Stimulated activated naive CD8-positive, alpha-beta T cell treated with anti-CD3 and anti-CD28 coated beads, Interleukin-15, Interleukin-2, amounts not matched to agents 100 U/mL and 50 U/mL, for 24 hours (primary cell): ENCODE measurements at regions not wholly inside any gene's neighbourhood (a gene's known extent, or its start where the extent isn't known, plus 50 kb on each side); places are given as distances from the start of the nearest gene placed in this dataset.

ENCODE experiments used
- ATAC-seq: fragments of 150-1000 bp; cut with Tn5 transposase; one replicate; pipeline ENCODE4 v1.10.0; 2021
- DNase-seq: peaks from one replicate; pipeline ENCODE4 v3.0.0; 2021

DNA sequence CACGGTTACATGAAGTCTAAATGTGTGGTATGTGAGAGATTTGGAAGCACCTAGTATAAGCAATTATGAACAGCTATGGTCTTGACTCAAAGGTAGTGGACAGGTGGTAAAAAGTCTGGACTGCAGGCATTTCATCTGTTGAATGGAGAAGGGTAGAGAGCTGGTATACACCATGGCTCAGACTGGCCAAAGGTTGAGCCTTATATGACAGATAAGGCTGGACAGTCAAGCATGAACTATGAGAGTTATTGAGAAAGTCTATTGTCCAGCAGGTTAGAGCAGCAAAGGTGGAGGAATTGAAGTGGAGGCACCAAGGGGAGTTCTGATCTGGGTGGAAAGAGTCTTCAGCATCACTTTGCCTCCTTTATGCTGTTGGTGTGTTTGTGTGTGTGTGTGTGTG is 346.7 kb upstream of the SLC14A2 start:
- ATAC-seq (no peak), DNase-seq (no peak)

DNA sequence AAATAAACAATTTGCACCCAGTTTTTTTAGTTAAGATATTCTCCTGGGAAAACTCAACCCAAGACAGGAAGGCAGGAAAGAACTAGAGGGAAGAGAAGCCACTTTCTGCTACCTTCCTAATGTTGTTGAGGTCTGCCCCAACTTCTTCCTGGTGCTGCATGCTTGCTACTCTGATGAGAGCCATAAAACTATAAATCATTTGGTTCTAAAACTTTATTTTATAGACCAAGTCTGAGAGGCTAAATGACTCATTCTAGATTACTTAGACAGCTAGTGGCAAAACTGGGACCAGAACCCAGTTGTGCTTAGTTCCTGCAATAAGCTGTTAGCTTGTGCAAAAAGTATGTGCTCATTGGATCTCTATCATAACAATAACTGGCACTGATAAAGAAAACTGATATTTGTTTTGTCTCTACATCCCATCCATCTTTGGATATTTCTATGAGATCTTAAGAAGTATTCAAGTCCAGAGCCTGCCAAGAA is 344.9 kb upstream of the SLC14A2 start:
- DNase-seq (no peak), ATAC-seq (no peak)

DNA sequence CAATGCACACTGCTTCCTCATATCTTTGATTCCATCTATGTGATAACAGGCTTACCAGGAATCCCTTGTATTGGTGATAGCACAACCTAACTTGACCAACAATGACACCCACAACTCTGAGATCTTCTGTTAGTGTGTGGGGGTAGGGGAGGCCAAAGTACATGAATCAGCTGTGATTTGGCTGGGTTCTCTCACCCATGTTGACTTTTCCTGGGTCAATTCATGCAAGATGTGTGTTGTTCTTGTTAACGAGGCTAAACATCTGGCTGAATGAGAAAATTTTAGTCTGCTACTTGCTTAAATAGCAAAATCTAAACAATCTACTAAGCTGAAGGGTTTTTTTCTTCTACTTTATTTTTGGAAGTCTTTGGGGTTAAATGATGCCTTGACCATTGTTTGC is 341.2 kb upstream of the SLC14A2 start:
- DNase-seq, result no peak
- no peak for ATAC-seq

DNA sequence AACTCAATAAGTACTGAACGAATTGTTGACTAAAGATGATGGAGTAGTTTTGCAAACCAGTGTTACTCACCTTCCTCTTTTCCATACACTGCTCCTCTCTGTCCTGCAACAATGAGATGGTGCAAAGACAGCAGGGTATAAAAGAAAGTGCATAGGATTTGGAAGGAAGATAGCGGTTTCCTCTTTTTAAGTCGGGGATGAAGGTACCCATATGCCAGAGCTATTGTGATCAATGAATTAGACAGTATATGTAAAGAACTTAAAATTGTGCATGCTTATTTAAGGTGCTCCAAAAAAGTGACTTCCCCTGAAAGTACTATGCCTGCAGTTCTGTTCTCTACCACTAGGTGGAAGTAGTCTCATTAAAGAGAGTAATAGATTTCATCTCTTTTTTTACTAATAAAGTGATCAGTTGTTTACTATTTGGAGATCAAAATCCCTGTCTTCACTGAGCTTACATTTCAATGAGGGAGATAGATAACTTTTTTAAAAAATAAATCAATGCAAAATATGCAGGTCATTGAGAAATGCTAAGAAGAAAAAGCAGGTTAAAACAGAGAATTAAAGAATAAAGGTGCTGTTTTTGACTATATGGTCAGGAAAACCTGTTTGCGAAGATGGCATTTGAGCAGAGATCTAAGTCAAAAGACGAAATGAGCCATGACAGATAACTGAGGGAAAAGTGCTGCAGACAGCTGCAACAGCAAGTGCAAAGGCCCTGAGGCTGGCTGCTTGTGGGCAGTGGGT is 339.7 kb upstream of the SLC14A2 start:
- ATAC-seq (no peak), DNase-seq (no peak)

DNA sequence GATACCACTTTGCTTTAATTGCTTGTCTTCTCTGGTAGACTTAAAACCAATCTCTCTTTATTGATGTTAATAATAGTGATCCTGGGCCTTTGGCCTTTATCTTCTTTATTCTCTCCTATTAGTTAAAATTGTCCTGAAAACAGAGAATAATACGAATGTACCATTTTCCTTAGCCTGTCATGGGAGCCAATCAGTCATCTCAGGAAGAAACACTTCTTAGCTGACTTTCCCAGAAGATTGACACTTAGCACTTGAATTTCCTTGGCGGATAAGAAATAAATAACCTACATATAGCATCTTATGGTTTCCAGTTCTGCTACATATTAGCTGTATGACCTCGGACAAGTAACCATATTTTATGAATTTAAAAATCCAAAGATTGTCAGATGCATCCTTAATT is 338.4 kb upstream of the SLC14A2 start:
- DNase-seq (no peak), ATAC-seq (no peak)

DNA sequence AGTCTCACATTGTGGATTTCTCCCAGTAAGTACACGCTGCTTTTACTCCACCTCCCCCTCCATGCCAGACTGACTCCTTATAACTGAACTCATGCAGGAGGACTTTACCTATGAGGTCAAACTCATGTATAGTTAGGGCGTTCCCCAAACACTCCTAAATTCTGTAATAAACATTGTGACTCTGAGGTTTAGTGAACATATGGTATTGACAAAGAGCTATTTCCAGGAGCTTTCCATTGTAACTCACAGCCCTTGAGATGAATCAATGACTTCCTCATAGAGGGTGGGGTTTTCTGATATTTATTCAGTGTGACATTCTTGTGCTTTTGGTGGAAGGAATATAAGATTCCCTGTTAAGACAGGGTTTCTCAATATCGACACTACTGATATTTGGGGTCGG is 337.4 kb upstream of the SLC14A2 start:
- no peak for ATAC-seq
- no peak for DNase-seq

DNA sequence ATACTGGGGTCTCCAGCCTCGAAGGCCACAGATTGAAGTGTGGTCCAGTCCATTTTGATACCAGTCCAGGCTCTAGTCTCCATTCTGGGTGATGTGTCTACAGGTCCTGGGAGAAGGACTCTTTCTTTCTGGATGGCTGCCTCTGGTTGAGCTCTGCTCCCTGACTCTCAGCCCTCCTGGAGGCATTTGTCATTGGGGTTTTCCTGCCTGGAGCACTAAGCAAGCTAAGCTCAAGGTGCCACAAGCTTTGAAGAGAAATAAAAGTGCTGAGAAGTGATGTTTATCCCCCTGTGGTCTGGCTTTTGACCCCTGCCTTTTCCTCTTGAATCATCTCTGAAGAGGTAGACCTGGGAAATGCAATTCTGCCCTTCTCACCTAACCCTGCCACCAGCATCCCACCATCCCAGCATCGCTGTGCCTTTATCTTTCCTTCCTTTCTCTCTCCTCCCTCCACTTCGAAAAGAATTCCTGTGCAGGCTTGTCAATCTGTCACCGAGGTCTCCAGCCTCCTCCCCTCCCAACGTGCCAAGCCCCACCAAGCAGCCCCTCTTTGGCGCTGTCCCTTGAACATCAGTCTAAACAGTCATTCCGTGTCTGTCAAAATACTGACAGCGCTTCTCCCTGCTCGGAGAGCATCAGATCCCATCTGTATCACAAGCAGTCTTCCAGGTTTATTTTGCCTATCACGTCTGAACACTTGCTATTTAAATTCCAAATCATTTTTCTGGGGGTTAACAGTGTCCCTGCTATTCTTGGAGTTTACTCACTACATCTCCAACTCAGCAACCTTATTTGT is 334.6 kb upstream of the SLC14A2 start:
- DNase-seq, result no peak
- no peak for ATAC-seq

DNA sequence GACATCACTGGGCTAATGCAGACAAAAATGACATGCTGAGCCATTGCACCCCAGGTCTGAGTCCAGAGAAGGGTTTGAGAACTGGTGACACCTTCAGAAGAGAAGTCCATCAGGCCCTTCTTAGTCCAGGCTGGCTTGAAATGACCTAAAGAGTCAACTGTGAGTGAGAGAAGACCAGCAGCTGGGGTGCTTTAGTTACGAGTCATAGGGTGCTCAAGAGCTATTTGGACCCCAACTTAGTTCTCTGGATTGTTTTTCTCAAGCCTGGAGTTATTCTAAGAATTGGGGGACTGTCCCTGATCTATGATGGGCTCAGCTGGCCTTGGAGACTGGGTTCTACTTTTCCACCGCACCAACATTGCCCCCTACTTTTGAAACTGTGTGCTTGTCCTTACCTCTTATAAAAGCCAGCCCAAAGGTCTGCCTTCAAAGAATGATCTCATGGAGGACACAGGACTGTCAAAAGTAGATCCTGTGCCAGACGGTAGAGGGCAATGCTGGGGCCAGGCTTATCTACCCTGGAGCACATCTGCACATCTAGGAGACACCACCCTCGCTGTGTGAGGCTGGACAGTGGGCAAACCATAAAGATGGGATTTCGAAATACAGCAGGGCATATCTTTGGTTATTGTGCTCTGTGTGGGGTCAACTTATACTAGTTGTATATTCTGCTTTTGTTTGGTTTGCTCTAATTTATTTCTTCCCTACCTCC is 333.0 kb upstream of the SLC14A2 start:
- ATAC-seq (no peak), DNase-seq (no peak)

DNA sequence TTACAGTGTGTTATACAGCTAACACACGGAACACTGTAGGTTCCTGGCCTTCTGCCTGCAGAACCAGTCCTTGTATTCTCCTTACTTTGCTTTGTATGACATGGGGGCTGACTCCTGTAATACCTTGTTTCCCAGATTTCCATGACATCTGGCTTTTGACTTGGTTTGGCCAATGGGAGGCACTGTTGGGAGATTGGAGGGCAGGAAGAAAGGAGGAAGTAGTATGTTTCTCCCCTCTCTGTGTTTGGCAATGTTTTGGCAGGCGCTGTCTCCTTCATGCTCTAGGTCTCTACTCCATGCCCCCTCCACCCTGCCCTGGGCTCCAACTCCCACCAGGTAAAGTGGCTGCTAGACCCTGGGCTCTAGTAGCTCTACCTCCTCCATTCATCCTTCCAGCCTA is 331.1 kb upstream of the SLC14A2 start:
- ATAC-seq (no peak), DNase-seq (no peak)

DNA sequence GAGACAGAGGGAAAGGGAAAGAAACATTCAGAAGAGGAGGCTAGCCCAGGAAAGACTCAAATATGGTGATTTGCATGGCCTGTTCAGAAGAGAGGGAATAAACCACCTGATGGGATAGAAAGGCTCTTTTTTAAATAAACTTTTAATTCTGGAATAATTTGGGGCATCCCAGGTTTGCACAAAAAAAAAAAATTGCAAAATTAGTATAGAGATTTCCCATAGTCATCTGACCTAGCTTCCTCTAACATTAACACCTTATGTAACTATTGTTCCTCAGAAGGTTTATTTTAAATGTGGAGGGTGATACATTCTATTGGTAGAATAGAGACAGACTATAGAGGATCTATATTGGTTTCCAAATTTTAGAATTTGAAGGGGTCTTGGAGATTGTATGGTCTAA is 330.4 kb upstream of the SLC14A2 start:
- no peak for ATAC-seq
- DNase-seq, result no peak

DNA sequence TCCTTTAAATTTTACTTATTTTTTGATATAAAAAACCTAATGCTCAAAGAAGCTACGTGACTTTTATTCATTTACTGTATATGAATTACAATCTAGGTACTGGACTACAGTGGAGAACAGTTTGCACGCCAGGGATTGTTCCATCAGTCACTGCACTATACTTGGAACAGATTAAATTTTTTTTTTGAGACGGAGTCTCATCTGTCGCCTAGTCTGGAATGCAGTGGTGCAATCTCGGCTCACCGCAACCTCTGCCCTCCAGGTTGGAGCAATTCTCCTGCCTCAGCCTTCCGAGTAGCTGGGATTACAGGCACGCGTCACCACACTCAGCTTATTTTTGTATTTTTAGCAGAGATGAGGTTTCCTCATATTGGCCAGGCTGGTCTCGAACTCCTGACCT is 330.0 kb upstream of the SLC14A2 start:
- no peak for ATAC-seq
- no peak for DNase-seq

DNA sequence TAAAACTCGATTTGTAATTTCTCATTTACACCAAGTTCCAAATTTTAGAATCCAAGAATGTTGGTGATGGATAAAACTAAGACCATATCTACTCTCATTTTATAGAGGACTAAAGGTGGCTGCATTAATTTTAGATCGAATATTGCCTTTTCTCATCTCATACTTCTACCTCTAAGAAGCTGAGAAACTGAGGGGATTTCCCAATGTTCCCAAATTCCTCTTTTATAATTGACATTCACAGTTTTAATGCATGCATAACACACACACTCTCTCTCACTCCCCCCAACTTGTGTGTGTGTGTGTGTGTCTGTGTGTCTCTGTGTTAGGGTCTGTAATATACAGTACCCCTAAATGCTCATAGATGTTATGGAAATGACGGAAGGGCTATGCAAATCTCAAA is 328.8 kb upstream of the SLC14A2 start:
- no peak for ATAC-seq
- DNase-seq, result no peak

DNA sequence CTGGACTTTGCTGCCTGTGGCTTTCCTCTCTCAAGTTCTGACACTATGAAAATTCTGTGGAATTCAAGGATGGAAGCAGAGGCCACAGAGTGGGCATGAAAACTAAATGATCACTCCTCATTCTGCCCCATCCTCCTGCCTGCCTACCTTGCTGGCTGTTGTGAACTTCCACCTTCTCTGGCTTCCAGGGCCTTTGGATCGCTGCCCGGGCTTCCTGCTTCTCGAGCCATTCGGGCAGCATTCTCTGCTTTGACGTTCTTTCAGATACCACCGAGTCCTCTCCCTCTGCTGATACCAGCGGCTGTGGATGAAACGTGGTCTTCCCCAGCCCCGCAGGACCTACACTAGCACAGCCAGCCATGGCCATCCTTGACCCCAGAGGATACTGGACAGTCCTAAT is 327.7 kb upstream of the SLC14A2 start:
- ATAC-seq (no peak), DNase-seq (no peak)

DNA sequence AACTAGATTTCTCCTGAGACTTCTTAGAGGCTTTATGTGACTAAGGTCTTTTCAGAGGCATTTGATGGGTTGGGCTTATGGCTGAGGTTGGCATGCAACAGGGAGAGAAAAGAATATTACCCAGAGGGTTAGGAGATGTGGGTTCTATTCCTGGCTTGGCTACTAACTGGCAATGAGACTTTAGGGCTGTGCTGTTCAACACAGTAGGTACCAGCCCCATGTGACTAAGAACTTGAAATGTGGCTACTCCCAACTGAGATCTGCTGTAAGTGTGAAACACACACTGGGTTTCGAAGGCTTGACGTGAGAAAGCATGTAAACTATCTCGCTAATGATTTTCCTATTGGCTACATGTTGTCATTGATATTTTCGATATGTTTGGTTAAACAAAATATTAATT is 324.9 kb upstream of the SLC14A2 start:
- ATAC-seq, result no peak
- DNase-seq, result no peak

DNA sequence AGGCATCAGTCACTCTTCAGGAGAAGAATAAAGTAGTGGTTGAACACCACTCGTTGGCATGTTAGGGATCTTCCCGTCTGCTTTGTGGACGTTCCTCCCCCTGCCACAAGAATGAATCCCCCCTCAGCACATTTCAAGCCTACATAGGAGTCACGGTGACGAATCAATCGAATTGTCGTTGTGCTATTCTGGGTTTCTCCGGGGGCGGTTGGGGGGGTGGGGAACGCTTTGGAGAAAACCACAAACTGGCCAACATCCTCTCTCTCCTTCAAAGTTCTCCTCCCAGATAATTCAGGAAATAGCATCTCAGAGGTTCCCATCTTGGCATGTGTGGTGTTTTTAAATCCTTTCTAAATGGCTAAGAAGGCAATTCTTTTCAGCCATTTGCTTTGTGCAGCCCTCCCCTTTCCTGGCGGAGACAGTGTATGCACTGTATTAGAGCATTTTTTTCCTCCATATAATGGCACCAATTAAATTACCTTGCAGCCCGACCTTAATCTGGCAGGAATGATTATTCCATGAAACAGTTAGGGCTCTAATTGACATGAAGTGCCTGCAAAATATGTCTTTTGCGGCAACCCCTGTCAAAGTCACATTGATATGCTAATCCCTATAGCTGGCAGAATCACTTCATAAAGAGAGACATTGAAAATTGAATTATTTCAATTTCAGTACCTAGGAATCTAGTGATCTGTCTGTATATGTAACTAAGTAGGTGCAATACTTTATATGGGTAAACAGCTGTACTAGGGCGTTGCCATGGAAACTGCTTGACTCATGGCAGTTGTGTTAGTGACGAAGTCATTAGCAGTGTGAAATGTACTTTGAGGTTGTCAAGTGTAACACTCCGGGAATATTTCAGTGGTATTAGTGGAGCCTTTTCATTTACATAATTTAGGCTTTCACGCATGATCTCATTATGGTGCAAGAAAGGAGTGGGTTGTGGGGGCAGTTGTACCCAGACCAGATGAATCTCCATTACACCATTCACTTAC is 323.4 kb upstream of the SLC14A2 start:
- DNase-seq, result no peak
- ATAC-seq, result no peak

DNA sequence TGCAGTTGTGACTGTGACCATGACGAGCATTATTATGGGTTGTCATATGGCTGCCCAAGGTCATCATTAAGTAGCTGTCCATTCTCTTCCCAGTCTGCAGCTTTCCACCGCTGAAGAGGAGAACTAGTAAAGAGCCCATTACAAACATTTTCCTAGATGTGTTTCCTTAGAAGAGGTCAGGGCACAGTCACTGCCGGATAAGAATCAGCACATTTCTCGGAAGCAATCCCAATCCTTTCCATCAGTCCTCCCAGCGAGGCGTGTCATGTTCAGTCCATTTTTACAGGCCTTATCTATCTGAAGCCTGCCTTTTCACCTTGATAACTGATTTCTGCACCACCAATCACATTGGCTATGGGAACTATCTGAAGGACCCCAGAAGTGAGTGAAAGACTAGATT is 319.9 kb upstream of the SLC14A2 start:
- no peak for ATAC-seq
- DNase-seq, result no peak

DNA sequence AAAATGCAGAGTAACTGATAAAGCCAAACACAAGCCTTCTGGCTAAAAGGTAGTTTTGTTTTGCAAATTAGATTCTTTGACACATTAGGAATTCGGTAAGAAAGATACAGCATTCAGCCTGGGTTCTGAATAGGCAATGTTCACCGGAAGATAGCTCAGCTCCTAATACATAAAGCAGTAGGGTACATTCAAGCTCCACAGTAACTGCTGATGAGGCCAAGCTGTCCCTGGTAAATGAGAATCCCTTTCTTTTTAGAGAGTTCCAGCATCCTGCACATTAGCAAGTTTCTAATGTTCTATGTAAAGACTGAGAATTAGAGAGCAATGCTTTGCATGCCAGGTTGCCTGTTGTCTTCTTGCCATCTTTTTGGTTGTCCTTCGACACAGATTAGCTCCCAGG is 316.3 kb upstream of the SLC14A2 start:
- ATAC-seq (no peak), DNase-seq (no peak)

DNA sequence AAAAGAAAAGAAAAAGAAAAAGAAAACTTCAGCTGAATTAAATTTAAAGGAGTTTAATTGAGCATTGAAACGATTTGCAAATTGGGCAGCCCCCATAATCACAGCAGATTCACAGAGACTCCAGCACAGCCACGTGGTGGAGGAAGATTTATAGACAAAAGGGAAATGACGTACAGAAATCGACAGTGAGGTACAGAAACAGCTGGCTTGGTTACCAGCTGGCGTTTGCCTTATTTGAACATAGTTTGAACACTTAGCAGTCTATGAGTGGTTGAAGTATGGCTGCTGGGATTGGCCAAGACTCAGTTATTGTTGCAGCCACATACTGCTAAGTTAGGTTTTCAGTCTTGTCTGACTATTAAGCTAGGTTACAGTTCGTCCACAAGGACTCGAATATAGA is 312.2 kb upstream of the SLC14A2 start:
- DNase-seq (no peak), ATAC-seq (no peak)

DNA sequence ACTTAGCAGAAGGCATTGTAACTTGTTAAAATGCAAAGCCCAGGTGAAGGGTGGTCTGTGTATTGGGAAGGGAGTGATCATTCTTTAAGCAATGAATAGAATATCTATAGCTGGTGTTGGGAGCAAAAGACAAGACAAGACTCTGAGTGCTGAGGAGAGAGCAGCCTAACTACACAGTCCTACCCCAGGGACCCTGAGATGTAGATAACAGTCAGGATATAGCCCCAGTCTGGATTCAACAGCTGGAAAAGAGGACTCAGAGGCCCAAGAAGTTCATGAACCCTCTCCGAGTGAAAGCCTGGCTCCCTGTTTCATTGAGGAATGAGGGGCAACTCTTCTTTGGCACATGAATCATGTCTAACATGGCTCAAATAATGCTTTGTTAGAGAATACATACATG is 310.7 kb upstream of the SLC14A2 start:
- ATAC-seq (no peak), DNase-seq (no peak)

DNA sequence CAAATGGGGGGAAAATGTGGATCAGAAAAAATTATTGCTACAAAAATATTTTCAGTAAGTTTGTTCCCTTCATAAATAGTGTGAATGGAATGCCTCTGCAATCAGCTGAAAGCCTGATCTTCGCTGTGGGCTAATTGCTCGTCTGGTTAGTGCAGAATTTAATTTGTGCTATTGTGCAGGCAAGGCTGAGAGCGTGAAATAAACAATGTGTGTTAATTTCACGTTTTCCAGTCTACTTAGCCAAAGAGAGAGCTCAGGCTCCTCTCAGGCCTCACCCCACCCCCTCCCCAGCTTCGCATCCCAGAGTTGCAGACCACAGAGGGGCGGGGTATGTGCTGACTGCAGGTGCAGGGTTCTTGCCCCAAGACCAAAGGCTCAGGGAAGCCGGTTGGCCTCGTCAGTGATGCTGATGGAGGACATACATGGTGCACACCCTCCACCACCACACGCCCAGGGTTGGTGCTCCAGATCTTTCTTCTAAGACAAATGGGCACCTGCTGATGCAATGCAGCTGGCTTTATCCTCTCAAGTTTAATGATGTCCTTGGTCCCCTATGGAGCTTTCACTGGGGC is 302.6 kb upstream of the SLC14A2 start:
- no peak for ATAC-seq
- no peak for DNase-seq

DNA sequence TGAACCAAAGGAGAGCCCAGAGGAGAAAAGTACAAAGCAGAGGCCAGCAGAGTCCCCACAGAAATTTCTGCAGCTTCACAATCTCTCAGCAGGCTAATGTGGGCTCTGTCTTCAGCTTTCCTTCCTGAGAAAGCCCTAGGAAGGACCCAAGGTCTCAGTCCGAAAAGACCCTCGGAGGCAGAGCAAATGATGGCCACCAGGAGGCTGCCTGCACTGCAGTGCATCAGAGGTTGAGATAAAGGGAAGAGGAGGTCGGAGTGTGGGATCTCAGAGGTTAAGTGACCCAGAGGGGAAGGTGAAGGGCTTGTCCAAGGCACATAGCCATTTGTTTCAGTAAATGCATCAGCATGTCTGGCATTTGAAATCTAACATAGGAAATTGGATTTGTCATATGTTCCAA is 299.1 kb upstream of the SLC14A2 start:
- ATAC-seq (no peak), DNase-seq (no peak)
